Tibial nerve (tissue), 4 donors: ENCODE measurements at regions not wholly inside any gene's neighbourhood (a gene's known extent, or its start where the extent isn't known, plus 50 kb on each side); places are given as distances from the start of the nearest gene placed in this dataset.

Source experiments
- EP300 ChIP-seq, 2 donors: sonication (generic); formaldehyde crosslinking; IDR thresholded peaks; one replicate each; pipeline ENCODE4 v1.6.1; 2017; ENCODE audit warnings: antibody characterized with exemption in 2 of 2, mild to moderate bottlenecking in 1 of 2
- POLR2A ChIP-seq, 2 donors: fragments of 450-650 bp; IDR thresholded peaks; one replicate each; pipeline ENCODE4 v1.6.1; 2017; ENCODE audit warnings: antibody characterized with exemption in 2 of 2, mild to moderate bottlenecking in 2 of 2, moderate library complexity in 2 of 2
- TF ChIP-seq, protein P1 (sequence below), 5 experiments: fragments of 200-600 bp in 3 of 5; fragments of 450-650 bp in 2 of 5; sonication (generic) in 3 of 5; IDR thresholded peaks; one replicate each; pipeline ENCODE4 v1.5.1; 2016 to 2019; ENCODE audit warnings: antibody characterized with exemption in 5 of 5, mild to moderate bottlenecking in 3 of 5, moderate library complexity in 2 of 5

DNA sequence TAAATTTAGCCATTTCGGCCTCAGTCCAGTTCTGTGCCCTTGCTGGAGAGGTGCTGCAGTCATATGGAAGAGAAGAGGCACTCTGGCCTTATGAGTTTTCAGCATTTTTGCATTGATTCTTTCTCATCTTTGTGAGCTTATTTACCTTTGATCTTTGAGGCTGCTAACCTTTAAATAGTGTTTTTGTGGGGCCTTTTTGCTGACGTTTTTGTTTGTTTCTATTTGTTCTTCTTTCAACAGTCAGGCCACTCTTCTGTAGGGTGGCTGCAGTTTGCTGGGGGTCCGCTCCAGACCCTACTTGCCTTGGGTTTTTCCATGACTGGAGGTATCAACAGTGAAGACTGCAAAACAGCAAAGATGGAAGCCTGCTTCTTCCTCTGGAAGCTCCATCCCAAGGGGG is 1951.7 kb upstream of the LRRTM1 start:
- TF ChIP-seq, protein P1, sequence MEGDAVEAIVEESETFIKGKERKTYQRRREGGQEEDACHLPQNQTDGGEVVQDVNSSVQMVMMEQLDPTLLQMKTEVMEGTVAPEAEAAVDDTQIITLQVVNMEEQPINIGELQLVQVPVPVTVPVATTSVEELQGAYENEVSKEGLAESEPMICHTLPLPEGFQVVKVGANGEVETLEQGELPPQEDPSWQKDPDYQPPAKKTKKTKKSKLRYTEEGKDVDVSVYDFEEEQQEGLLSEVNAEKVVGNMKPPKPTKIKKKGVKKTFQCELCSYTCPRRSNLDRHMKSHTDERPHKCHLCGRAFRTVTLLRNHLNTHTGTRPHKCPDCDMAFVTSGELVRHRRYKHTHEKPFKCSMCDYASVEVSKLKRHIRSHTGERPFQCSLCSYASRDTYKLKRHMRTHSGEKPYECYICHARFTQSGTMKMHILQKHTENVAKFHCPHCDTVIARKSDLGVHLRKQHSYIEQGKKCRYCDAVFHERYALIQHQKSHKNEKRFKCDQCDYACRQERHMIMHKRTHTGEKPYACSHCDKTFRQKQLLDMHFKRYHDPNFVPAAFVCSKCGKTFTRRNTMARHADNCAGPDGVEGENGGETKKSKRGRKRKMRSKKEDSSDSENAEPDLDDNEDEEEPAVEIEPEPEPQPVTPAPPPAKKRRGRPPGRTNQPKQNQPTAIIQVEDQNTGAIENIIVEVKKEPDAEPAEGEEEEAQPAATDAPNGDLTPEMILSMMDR (IDR thresholded peaks at IDR 0.05): no peak
- TF ChIP-seq POLR2A (IDR thresholded peaks at IDR 0.05) (no peak), EP300 (IDR thresholded peaks at IDR 0.05) (no peak)
